Neural crest cell (in vitro differentiated cells): ENCODE measurements at regions not wholly inside any gene's neighbourhood (a gene's known extent, or its start where the extent isn't known, plus 50 kb on each side); places are given as distances from the start of the nearest gene placed in this dataset.

ENCODE experiments used
- DNase-seq: peaks from one replicate; pipeline ENCODE4 v3.0.0; 2021; ENCODE audit warnings: low read depth, mixed read lengths, low spot score
- H3K27ac Mint-ChIP-seq: one replicate; pipeline ENCODE4 v1.8.0; 2021; ENCODE audit warnings: mild to moderate bottlenecking, mixed read lengths; ENCODE audit not compliant: unreplicated experiment
- H3K27me3 Mint-ChIP-seq: 2 replicates; pipeline ENCODE4 v1.8.0; 2021; ENCODE audit warnings: low read depth, mild to moderate bottlenecking, mixed read lengths
- H3K36me3 Mint-ChIP-seq: 2 replicates; pipeline ENCODE4 v1.8.0; 2021; ENCODE audit warnings: low read depth, mild to moderate bottlenecking, mixed read lengths
- H3K4me1 Mint-ChIP-seq: 2 replicates; pipeline ENCODE4 v1.8.0; 2021; ENCODE audit warnings: mixed read lengths
- H3K4me3 Mint-ChIP-seq: one replicate; pipeline ENCODE4 v1.8.0; 2021; ENCODE audit warnings: mild to moderate bottlenecking, mixed read lengths
- H3K9me3 Mint-ChIP-seq: 2 replicates; pipeline ENCODE4 v1.8.0; 2021; ENCODE audit warnings: mixed read lengths
- CTCF ChIP-seq: fragments of 200-600 bp; sonication (generic); conservative IDR thresholded peaks from 2 replicates; pipeline ENCODE4 v1.5.0; 2021; ENCODE audit warnings: antibody characterized with exemption, mild to moderate bottlenecking

- Mint-ChIP-seq H3K27me3 (no peaks in the 10 kb centered on the region), H3K9me3 (peaks cover 4% of the 10 kb centered on the region), H3K4me1 (no peaks in the 10 kb centered on the region), H3K36me3 (no peaks in the 10 kb centered on the region), H3K27ac (no peak overlapping the region), H3K4me3 (no peak overlapping the region)
- DNase-seq = no peak
- no peak for TF ChIP-seq CTCF
Measured at GRCh38 chr3:27578032-27578431, 93.8 kb upstream of the SLC4A7 start.

GRCh38 chr3:27577504-27577903, 93.3 kb upstream of the SLC4A7 start:
- TF ChIP-seq CTCF = no peak
- Mint-ChIP-seq H3K36me3 (no peaks in the 10 kb centered on the region), H3K27ac (no peak overlapping the region), H3K27me3 (no peaks in the 10 kb centered on the region), H3K9me3 (peaks cover 4% of the 10 kb centered on the region), H3K4me3 (no peak overlapping the region), H3K4me1 (no peaks in the 10 kb centered on the region)
- DNase-seq = no peak

GRCh38 chr3:27576171-27576570, 92.0 kb upstream of the SLC4A7 start:
- Mint-ChIP-seq H3K4me3 (no peak overlapping the region), H3K9me3 (no peaks in the 10 kb centered on the region), H3K36me3 (no peaks in the 10 kb centered on the region), H3K27me3 (no peaks in the 10 kb centered on the region), H3K27ac (no peak overlapping the region), H3K4me1 (peaks cover 3% of the 10 kb centered on the region)
- DNase-seq = no peak
- TF ChIP-seq CTCF = no peak

- no peak for TF ChIP-seq CTCF
- no peaks in the 10 kb centered on the region for H3K36me3 Mint-ChIP-seq
- no peak for DNase-seq
- no peaks in the 10 kb centered on the region for H3K27me3 Mint-ChIP-seq
- no peak overlapping the region for H3K27ac Mint-ChIP-seq
- H3K4me1 Mint-ChIP-seq = peaks cover 3% of the 10 kb centered on the region
- no peaks in the 10 kb centered on the region for H3K9me3 Mint-ChIP-seq
- H3K4me3 Mint-ChIP-seq = no peak overlapping the region
Measured at GRCh38 chr3:27575499-27575898, 91.3 kb upstream of the SLC4A7 start.

- TF ChIP-seq CTCF = no peak
- no peak for DNase-seq
- Mint-ChIP-seq H3K36me3 (no peaks in the 10 kb centered on the region), H3K9me3 (no peaks in the 10 kb centered on the region), H3K27ac (no peak overlapping the region), H3K4me1 (peaks cover 3% of the 10 kb centered on the region), H3K27me3 (no peaks in the 10 kb centered on the region), H3K4me3 (no peak overlapping the region)
Measured at GRCh38 chr3:27574438-27574795, 90.2 kb upstream of the SLC4A7 start.
